ENCODE measurements at regions not wholly inside any gene's neighbourhood (a gene's known extent, or its start where the extent isn't known, plus 50 kb on each side); places are given as distances from the start of the nearest gene placed in this dataset.

DNA sequence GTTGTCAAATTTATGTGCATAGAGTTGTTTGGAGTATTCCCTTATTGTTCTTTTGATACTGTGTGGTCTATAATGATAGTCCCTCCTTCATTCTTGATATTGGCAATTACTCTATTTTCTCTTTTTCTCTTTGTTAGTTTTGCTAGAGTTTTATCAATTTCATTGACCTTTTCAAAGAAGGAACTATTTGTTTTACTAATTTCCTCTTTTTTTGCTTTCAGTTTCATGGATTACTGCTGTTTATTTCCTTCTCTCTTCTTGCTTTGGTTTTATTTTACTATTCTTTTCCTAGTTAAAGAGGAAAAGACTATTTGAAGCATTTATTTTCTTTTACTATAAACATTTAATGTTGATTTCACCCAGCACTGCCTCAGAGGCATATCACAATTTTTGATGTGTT lies 250.9 kb upstream of the PELI2 start:
- Histone ChIP-seq H3K36me3 (ENCODE audit: control insufficient read depth in 1 of 2, insufficient read depth in 2 of 2, low read length in 2 of 2) (no peaks in the 10 kb centered on the region), H2BK120ac (ENCODE audit: insufficient read depth, low read length, poor library complexity) (no peak overlapping the region), H3K27me3 (ENCODE audit: insufficient read depth, low read length) (no peaks in the 10 kb centered on the region), H3K27ac (ENCODE audit: low read depth, low read length) (no peak overlapping the region), H2AK5ac (ENCODE audit: low read length) (no peak overlapping the region), H3K23ac (ENCODE audit: low read length) (no peak overlapping the region), H2BK12ac (ENCODE audit: low read length) (no peak overlapping the region), H4K8ac (ENCODE audit: low read depth, low read length) (no peak overlapping the region), H3K9me3 (ENCODE audit: insufficient read depth, low read depth, low read length) (peaks cover 5% of the 10 kb centered on the region), H2AFZ (ENCODE audit: insufficient read depth, low read length, poor library complexity) (no peak overlapping the region), H3K79me2 (ENCODE audit: control insufficient read depth, insufficient read depth, low read length, poor library complexity) (no peaks in the 10 kb centered on the region), H4K91ac (ENCODE audit: low read depth, low read length) (no peak overlapping the region), H3K9ac (ENCODE audit: low read length) (no peak overlapping the region), H3K4ac (ENCODE audit: low read depth, low read length) (no peak overlapping the region), H3K4me1 (ENCODE audit: control insufficient read depth in 1 of 2, insufficient read depth in 2 of 2, low read length in 2 of 2) (no peaks in the 10 kb centered on the region), H3K4me3 (ENCODE audit: low read depth, low read length) (no peak overlapping the region), H4K12ac (ENCODE audit: low read depth, low read length) (no peak overlapping the region), H2BK5ac (ENCODE audit: low read depth, low read length, poor library complexity) (no peak overlapping the region), H3K4me2 (ENCODE audit: low read length) (no peak overlapping the region), H3K79me1 (ENCODE audit: low read length) (no peaks in the 10 kb centered on the region), H3K18ac (ENCODE audit: low read length) (no peak overlapping the region), H3K14ac (ENCODE audit: low read length) (no peak overlapping the region)
- DNase-seq = no peak

- no peak overlapping the region for H3K23ac ChIP-seq (ENCODE audit: low read length)
- H3K4ac ChIP-seq (ENCODE audit: low read depth, low read length) = no peak overlapping the region
- H2BK5ac ChIP-seq (ENCODE audit: low read depth, low read length, poor library complexity) = no peak overlapping the region
- no CpG with 5 or more reads among the region's 1 CpG for WGBS (ENCODE audit: extremely low coverage, insufficient coverage, insufficient read length)
- no peak overlapping the region for H4K8ac ChIP-seq (ENCODE audit: low read depth, low read length)
- no peak overlapping the region for H2AK5ac ChIP-seq (ENCODE audit: low read length)
- no peaks in the 10 kb centered on the region for H3K36me3 ChIP-seq (ENCODE audit: control insufficient read depth in 1 of 2, insufficient read depth in 2 of 2, low read length in 2 of 2)
- DNase-seq = peak in 1 of 2 donors; percentile 59
- no peak overlapping the region for H3K18ac ChIP-seq (ENCODE audit: low read length)
- H3K9ac ChIP-seq (ENCODE audit: low read length) = no peak overlapping the region
- H2AFZ ChIP-seq (ENCODE audit: insufficient read depth, low read length, poor library complexity) = no peak overlapping the region
- H3K27me3 ChIP-seq (ENCODE audit: insufficient read depth, low read length) = no peaks in the 10 kb centered on the region
- no peaks in the 10 kb centered on the region for H3K4me1 ChIP-seq (ENCODE audit: control insufficient read depth in 1 of 2, insufficient read depth in 2 of 2, low read length in 2 of 2)
- no peak overlapping the region for H3K4me3 ChIP-seq (ENCODE audit: low read depth, low read length)
- peaks cover 5% of the 10 kb centered on the region for H3K9me3 ChIP-seq (ENCODE audit: insufficient read depth, low read depth, low read length)
- no peaks in the 10 kb centered on the region for H3K79me1 ChIP-seq (ENCODE audit: low read length)
- no peak overlapping the region for H4K91ac ChIP-seq (ENCODE audit: low read depth, low read length)
- H3K79me2 ChIP-seq (ENCODE audit: control insufficient read depth, insufficient read depth, low read length, poor library complexity) = no peaks in the 10 kb centered on the region
- H3K27ac ChIP-seq (ENCODE audit: low read depth, low read length) = no peak overlapping the region
- no peak overlapping the region for H3K14ac ChIP-seq (ENCODE audit: low read length)
- H2BK120ac ChIP-seq (ENCODE audit: insufficient read depth, low read length, poor library complexity) = no peak overlapping the region
- H4K12ac ChIP-seq (ENCODE audit: low read depth, low read length) = no peak overlapping the region
- H2BK12ac ChIP-seq (ENCODE audit: low read length) = no peak overlapping the region
- H3K4me2 ChIP-seq (ENCODE audit: low read length) = no peak overlapping the region
Observed at GRCh38 chr14:55867719-55868118, 250.5 kb upstream of the PELI2 start.

DNA sequence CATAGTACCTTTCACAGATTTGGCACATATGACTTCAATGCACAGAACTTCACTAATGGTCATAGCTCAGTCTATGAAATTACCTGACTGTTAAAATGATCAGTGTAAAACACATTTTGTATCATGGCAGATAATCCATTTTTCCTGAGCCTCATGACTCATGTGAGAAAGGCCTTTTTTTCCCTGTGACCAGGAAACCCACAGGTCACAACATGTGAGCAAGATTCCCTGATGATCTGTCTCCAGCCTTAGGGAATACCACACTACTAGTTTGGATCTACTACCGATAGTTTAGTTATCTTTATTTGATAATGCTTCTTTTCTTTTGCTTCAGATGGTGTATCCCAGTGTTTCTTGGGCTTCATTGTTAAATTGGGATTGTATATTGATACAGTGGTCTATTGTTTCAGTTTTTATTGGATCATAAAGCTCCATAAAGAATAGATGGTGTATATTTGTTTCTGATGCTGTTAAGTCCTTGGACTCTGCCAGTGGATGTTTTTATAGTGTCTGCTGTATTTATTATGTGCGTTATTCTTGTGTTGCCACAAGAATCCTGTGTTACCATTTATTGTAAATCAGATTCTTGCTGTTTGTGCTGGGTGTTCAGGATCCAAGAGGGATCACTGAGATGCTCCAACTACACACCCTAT lies 248.7 kb upstream of the PELI2 start:
- H3K18ac ChIP-seq (ENCODE audit: low read length) = no peak overlapping the region
- H3K79me2 ChIP-seq (ENCODE audit: control insufficient read depth, insufficient read depth, low read length, poor library complexity) = no peaks in the 10 kb centered on the region
- H3K9me3 ChIP-seq (ENCODE audit: insufficient read depth, low read depth, low read length) = peaks cover 5% of the 10 kb centered on the region
- no peaks in the 10 kb centered on the region for H3K79me1 ChIP-seq (ENCODE audit: low read length)
- H2AK5ac ChIP-seq (ENCODE audit: low read length) = no peak overlapping the region
- no peak overlapping the region for H3K4ac ChIP-seq (ENCODE audit: low read depth, low read length)
- H3K36me3 ChIP-seq (ENCODE audit: control insufficient read depth in 1 of 2, insufficient read depth in 2 of 2, low read length in 2 of 2) = no peaks in the 10 kb centered on the region
- no peak overlapping the region for H4K91ac ChIP-seq (ENCODE audit: low read depth, low read length)
- H3K23ac ChIP-seq (ENCODE audit: low read length) = no peak overlapping the region
- no peak overlapping the region for H3K27ac ChIP-seq (ENCODE audit: low read depth, low read length)
- no peak for DNase-seq
- no peaks in the 10 kb centered on the region for H3K27me3 ChIP-seq (ENCODE audit: insufficient read depth, low read length)
- no peak overlapping the region for H4K8ac ChIP-seq (ENCODE audit: low read depth, low read length)
- H3K4me3 ChIP-seq (ENCODE audit: low read depth, low read length) = no peak overlapping the region
- no CpG with 5 or more reads among the region's 2 CpGs for WGBS (ENCODE audit: extremely low coverage, insufficient coverage, insufficient read length)
- H3K4me2 ChIP-seq (ENCODE audit: low read length) = no peak overlapping the region
- H2BK5ac ChIP-seq (ENCODE audit: low read depth, low read length, poor library complexity) = no peak overlapping the region
- no peak overlapping the region for H2AFZ ChIP-seq (ENCODE audit: insufficient read depth, low read length, poor library complexity)
- H2BK120ac ChIP-seq (ENCODE audit: insufficient read depth, low read length, poor library complexity) = no peak overlapping the region
- H2BK12ac ChIP-seq (ENCODE audit: low read length) = no peak overlapping the region
- H4K12ac ChIP-seq (ENCODE audit: low read depth, low read length) = no peak overlapping the region
- H3K14ac ChIP-seq (ENCODE audit: low read length) = no peak overlapping the region
- H3K4me1 ChIP-seq (ENCODE audit: control insufficient read depth in 1 of 2, insufficient read depth in 2 of 2, low read length in 2 of 2) = no peaks in the 10 kb centered on the region
- no peak overlapping the region for H3K9ac ChIP-seq (ENCODE audit: low read length)

GRCh38 chr14:55873169-55873568 lies 245.0 kb upstream of the PELI2 start:
- H3K4me3 ChIP-seq (ENCODE audit: low read depth, low read length) = no peak overlapping the region
- H3K27me3 ChIP-seq (ENCODE audit: insufficient read depth, low read length) = no peaks in the 10 kb centered on the region
- H3K18ac ChIP-seq (ENCODE audit: low read length) = no peak overlapping the region
- H3K9ac ChIP-seq (ENCODE audit: low read length) = no peak overlapping the region
- no peaks in the 10 kb centered on the region for H3K36me3 ChIP-seq (ENCODE audit: control insufficient read depth in 1 of 2, insufficient read depth in 2 of 2, low read length in 2 of 2)
- no peaks in the 10 kb centered on the region for H3K79me2 ChIP-seq (ENCODE audit: control insufficient read depth, insufficient read depth, low read length, poor library complexity)
- H4K12ac ChIP-seq (ENCODE audit: low read depth, low read length) = no peak overlapping the region
- no peak overlapping the region for H3K4me2 ChIP-seq (ENCODE audit: low read length)
- no peaks in the 10 kb centered on the region for H3K4me1 ChIP-seq (ENCODE audit: control insufficient read depth in 1 of 2, insufficient read depth in 2 of 2, low read length in 2 of 2)
- H4K91ac ChIP-seq (ENCODE audit: low read depth, low read length) = no peak overlapping the region
- DNase-seq = no peak
- H3K79me1 ChIP-seq (ENCODE audit: low read length) = no peaks in the 10 kb centered on the region
- H2AFZ ChIP-seq (ENCODE audit: insufficient read depth, low read length, poor library complexity) = no peak overlapping the region
- H4K8ac ChIP-seq (ENCODE audit: low read depth, low read length) = no peak overlapping the region
- no peak overlapping the region for H2BK12ac ChIP-seq (ENCODE audit: low read length)
- no CpG with 5 or more reads among the region's 9 CpGs for WGBS (ENCODE audit: extremely low coverage, insufficient coverage, insufficient read length)
- H3K27ac ChIP-seq (ENCODE audit: low read depth, low read length) = no peak overlapping the region
- H3K9me3 ChIP-seq (ENCODE audit: insufficient read depth, low read depth, low read length) = no peaks in the 10 kb centered on the region
- no peak overlapping the region for H3K14ac ChIP-seq (ENCODE audit: low read length)
- no peak overlapping the region for H3K4ac ChIP-seq (ENCODE audit: low read depth, low read length)
- H2BK120ac ChIP-seq (ENCODE audit: insufficient read depth, low read length, poor library complexity) = no peak overlapping the region
- no peak overlapping the region for H2AK5ac ChIP-seq (ENCODE audit: low read length)
- no peak overlapping the region for H3K23ac ChIP-seq (ENCODE audit: low read length)
- H2BK5ac ChIP-seq (ENCODE audit: low read depth, low read length, poor library complexity) = no peak overlapping the region

Data from trophoblast cell (in vitro differentiated cells and primary cell).